ENCODE measurements at regions not wholly inside any gene's neighbourhood (a gene's known extent, or its start where the extent isn't known, plus 50 kb on each side); places are given as distances from the start of the nearest gene placed in this dataset.

DNA sequence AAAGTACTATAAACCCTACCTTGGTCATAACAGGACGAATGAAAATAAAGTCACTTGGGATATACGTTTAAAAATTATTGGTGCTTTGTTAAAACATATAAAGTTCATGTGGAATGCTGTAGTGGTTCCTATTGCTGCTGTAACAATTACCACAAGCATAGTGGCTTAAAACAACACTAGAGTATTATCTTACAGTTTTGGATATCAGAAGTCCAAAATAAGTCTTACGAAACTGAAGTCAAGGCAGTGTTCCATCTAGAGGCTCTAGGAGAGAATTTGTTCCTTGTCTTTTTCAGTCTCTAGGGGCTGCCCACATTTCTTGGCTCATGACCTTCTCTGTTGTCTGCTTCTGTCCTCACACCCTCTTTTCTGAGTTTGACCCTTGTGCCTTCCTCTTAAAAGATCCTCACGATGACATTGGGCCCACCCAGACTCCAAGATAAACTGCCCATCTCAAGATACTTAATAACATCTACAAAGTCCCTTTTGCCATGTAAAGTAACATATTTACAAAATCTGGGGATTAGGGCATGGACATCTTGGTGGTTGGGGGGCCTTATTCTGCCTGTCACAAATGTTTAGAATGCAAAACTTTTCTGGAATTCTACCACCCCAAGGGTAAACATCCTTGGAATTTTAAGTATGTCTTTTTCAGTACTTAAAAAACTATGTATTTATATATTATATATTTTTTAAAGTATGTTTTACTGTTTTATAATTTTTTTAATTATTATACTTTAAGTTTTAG, 178.1 kb downstream of the ETNK1 start:
- Mint-ChIP-seq H3K27ac (no peak overlapping the region), H3K4me1 (no peaks in the 10 kb centered on the region), H3K27me3 (peaks cover 0 to 6% of the 10 kb centered on the region in 2 donors), H3K4me3 (no peak overlapping the region), H3K36me3 (no peaks in the 10 kb centered on the region), H3K9me3 (no peaks in the 10 kb centered on the region)
- no peaks in the 10 kb centered on the region for H3K36me3 ChIP-seq (ENCODE audit: control insufficient read depth in 2 of 2, extremely low read depth in 1 of 2, insufficient read depth in 1 of 2, low read length in 1 of 2)
- H3K27ac ChIP-seq (ENCODE audit: low read length) = no peak overlapping the region
- ChIA-PET CTCF (no interaction called here), POLR2A (no interaction called here)
- H3K4me3 ChIP-seq (ENCODE audit: control insufficient read depth in 1 of 2, extremely low read depth in 1 of 2, low read length in 1 of 2) = no peak overlapping the region
- no peaks in the 10 kb centered on the region for H3K4me1 ChIP-seq (ENCODE audit: control insufficient read depth in 1 of 2, extremely low read depth in 1 of 2, insufficient read depth in 2 of 2, low read length in 2 of 2)
- WGBS (ENCODE audit: insufficient coverage) = no CpG with 5 or more reads among the region's 4 CpGs
- DNase-seq (no peak), ATAC-seq (replicated peaks in 1 of 4) (no peak)
- H3K9me3 ChIP-seq = no peaks in the 10 kb centered on the region
- H3K27me3 ChIP-seq (replicated peaks in 1 of 2; ENCODE audit: control insufficient read depth in 2 of 2, extremely low read depth in 1 of 2, insufficient read depth in 2 of 2, low read length in 1 of 2) = peaks cover 0 to 3% of the 10 kb centered on the region in 2 experiments

DNA sequence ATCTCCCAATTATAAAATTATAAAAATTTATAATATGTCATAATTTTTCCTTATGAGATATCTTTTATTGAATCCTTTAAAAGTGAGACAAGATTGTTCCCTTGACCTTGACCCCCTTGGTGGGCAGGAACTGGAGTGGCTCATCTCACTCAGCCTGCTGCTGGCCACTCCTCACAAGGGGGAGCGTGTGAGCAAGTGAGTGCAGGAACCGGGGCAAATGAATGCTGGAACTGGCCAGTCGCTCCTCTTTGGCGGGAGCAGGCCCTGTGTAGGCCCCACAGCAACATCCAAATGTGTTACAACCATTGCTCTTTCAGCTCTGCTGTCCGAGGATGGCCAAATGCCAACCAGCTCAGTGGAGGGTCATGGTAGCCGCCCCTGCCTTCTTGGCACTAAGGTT, 178.8 kb downstream of the ETNK1 start:
- no peak for ATAC-seq (replicated peaks in 1 of 4)
- ChIA-PET POLR2A (no interaction called here), CTCF (no interaction called here)
- no peak overlapping the region for H3K27ac Mint-ChIP-seq
- H3K27me3 Mint-ChIP-seq = peaks cover 0 to 7% of the 10 kb centered on the region in 2 donors
- no peaks in the 10 kb centered on the region for H3K4me1 ChIP-seq (ENCODE audit: control insufficient read depth in 1 of 2, extremely low read depth in 1 of 2, insufficient read depth in 2 of 2, low read length in 2 of 2)
- H3K27me3 ChIP-seq (replicated peaks in 1 of 2; ENCODE audit: control insufficient read depth in 2 of 2, extremely low read depth in 1 of 2, insufficient read depth in 2 of 2, low read length in 1 of 2) = peaks cover 0 to 3% of the 10 kb centered on the region in 2 experiments
- H3K36me3 ChIP-seq (ENCODE audit: control insufficient read depth in 2 of 2, extremely low read depth in 1 of 2, insufficient read depth in 1 of 2, low read length in 1 of 2) = no peaks in the 10 kb centered on the region
- 92% methylated on average over 6 of the region's 6 CpGs for WGBS (ENCODE audit: insufficient coverage)
- H3K4me3 Mint-ChIP-seq = no peak overlapping the region
- H3K27ac ChIP-seq (ENCODE audit: low read length) = no peak overlapping the region
- DNase-seq = no peak
- no peaks in the 10 kb centered on the region for H3K4me1 Mint-ChIP-seq
- no peak overlapping the region for H3K4me3 ChIP-seq (ENCODE audit: control insufficient read depth in 1 of 2, extremely low read depth in 1 of 2, low read length in 1 of 2)
- H3K9me3 ChIP-seq = no peaks in the 10 kb centered on the region
- no peaks in the 10 kb centered on the region for H3K9me3 Mint-ChIP-seq
- no peaks in the 10 kb centered on the region for H3K36me3 Mint-ChIP-seq

DNA sequence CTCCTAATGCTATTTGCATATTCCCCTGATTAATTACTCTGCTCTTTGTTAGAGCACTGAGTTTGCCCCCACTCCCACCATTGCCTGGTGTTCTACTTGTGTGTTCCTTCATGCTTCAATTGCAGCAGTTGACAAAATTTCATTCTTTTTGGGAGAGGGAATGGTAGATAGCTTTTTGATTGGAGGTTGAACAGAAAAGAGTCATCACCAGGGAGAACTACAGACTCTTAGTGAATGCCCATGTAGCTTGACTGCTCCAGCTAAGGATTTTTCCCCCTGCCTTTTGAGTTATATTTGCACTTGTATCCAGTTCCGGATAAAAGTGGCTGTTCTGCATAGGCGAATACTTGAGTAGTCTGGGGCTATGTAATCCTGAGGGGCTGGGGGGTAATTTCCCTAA, 183.9 kb downstream of the ETNK1 start:
- Mint-ChIP-seq H3K4me3 (no peak overlapping the region), H3K36me3 (no peaks in the 10 kb centered on the region), H3K27me3 (peaks cover 3 to 5% of the 10 kb centered on the region in 2 donors), H3K27ac (no peak overlapping the region), H3K9me3 (no peaks in the 10 kb centered on the region), H3K4me1 (no peaks in the 10 kb centered on the region)
- Histone ChIP-seq H3K27ac (ENCODE audit: low read length) (no peak overlapping the region), H3K4me3 (ENCODE audit: control insufficient read depth in 1 of 2, extremely low read depth in 1 of 2, low read length in 1 of 2) (no peak overlapping the region), H3K27me3 (replicated peaks in 1 of 2; ENCODE audit: control insufficient read depth in 2 of 2, extremely low read depth in 1 of 2, insufficient read depth in 2 of 2, low read length in 1 of 2) (peaks cover 0 to under 1% of the 10 kb centered on the region in 2 experiments), H3K4me1 (ENCODE audit: control insufficient read depth in 1 of 2, extremely low read depth in 1 of 2, insufficient read depth in 2 of 2, low read length in 2 of 2) (no peaks in the 10 kb centered on the region), H3K9me3 (no peaks in the 10 kb centered on the region), H3K36me3 (ENCODE audit: control insufficient read depth in 2 of 2, extremely low read depth in 1 of 2, insufficient read depth in 1 of 2, low read length in 1 of 2) (no peaks in the 10 kb centered on the region)
- CTCF ChIA-PET = no interaction called here
- WGBS (ENCODE audit: insufficient coverage) = 83% methylated on average over 1 of the region's 2 CpGs
- POLR2A ChIA-PET = no interaction called here
- DNase-seq (no peak), ATAC-seq (replicated peaks in 1 of 4) (no peak)

DNA sequence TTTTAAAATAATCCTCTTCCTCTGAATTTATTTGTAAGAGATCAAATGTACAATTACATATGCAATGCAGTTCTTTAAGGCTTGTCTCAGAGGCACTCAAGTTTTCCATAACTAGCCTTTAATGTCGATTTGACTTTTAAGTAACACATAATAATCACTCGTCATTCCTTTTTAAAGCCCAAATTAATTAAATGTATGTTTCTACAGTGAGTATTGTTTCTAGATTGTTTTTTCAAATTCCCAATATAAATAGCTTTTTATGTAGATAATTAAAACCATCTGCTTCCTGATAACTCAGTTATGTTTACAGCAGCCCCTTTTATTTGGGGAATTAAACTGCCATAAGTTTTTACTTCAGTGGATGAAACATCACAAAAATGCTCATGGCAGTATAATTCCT, 185.1 kb downstream of the ETNK1 start:
- no peak for ATAC-seq (replicated peaks in 1 of 4)

DNA sequence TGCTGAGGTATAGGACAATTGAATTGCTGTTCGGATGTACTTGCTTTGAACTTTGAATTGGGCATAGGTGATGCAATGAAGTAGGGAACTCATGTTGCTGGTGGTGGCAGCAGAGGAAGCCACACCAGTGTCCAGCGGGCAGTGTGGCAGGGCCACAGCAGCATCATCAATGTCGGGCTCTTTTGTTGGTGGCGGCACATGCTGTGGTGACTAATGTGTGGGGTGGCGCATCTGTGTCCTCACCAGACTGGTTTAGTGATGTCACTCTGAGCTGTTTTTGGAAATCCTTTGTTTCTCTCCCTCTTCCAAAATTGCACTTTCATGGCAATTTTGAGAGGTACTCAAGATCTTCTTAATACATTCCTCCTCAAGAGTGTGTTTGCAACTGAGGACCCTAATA, 187.6 kb downstream of the ETNK1 start:
- no peak overlapping the region for H3K27ac Mint-ChIP-seq

More for the DNA sequence above, 185.1 kb downstream of the ETNK1 start:
- ChIA-PET CTCF (no interaction called here), POLR2A (no interaction called here)
- H3K9me3 ChIP-seq = no peaks in the 10 kb centered on the region
- Mint-ChIP-seq H3K27ac (no peak overlapping the region), H3K27me3 (peaks cover 5 to 6% of the 10 kb centered on the region in 2 donors), H3K4me1 (no peaks in the 10 kb centered on the region), H3K36me3 (no peaks in the 10 kb centered on the region), H3K4me3 (no peak overlapping the region), H3K9me3 (no peaks in the 10 kb centered on the region)
- no peaks in the 10 kb centered on the region for H3K27me3 ChIP-seq (replicated peaks in 1 of 2; ENCODE audit: control insufficient read depth in 2 of 2, extremely low read depth in 1 of 2, insufficient read depth in 2 of 2, low read length in 1 of 2)
- no peak for DNase-seq
- H3K4me1 ChIP-seq (ENCODE audit: control insufficient read depth in 1 of 2, extremely low read depth in 1 of 2, insufficient read depth in 2 of 2, low read length in 2 of 2) = no peaks in the 10 kb centered on the region
- no peaks in the 10 kb centered on the region for H3K36me3 ChIP-seq (ENCODE audit: control insufficient read depth in 2 of 2, extremely low read depth in 1 of 2, insufficient read depth in 1 of 2, low read length in 1 of 2)
- WGBS (ENCODE audit: insufficient coverage) = no CpG with 5 or more reads among the region's 2 CpGs
- H3K4me3 ChIP-seq (ENCODE audit: control insufficient read depth in 1 of 2, extremely low read depth in 1 of 2, low read length in 1 of 2) = no peak overlapping the region
- no peak overlapping the region for H3K27ac ChIP-seq (ENCODE audit: low read length)

DNA sequence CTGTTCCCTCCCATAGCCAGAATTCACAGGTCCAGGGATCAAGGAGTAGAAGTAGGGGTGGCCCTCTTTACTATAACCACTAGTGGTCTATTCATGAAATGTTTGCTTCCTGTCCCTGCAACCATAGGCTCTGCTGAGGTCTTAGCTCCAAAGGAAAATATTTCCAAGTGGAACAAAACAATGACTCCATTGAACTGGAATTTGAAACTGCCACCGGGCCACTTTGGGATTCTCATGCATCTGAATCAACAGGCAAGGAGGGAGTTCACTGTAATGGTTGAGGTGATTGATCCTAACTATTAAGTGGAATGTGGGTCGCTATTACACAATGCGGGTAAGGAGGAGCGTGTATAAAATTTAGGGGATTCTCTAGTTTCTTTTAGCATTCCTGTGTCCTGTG, 197.0 kb downstream of the ETNK1 start:
- DNase-seq (no peak), ATAC-seq (replicated peaks in 1 of 4) (no peak)
- Histone ChIP-seq H3K27ac (ENCODE audit: low read length) (no peak overlapping the region), H3K27me3 (replicated peaks in 1 of 2; ENCODE audit: control insufficient read depth in 2 of 2, extremely low read depth in 1 of 2, insufficient read depth in 2 of 2, low read length in 1 of 2) (no peaks in the 10 kb centered on the region), H3K9me3 (no peaks in the 10 kb centered on the region), H3K4me3 (ENCODE audit: control insufficient read depth in 1 of 2, extremely low read depth in 1 of 2, low read length in 1 of 2) (no peak overlapping the region), H3K4me1 (ENCODE audit: control insufficient read depth in 1 of 2, extremely low read depth in 1 of 2, insufficient read depth in 2 of 2, low read length in 2 of 2) (no peaks in the 10 kb centered on the region), H3K36me3 (ENCODE audit: control insufficient read depth in 2 of 2, extremely low read depth in 1 of 2, insufficient read depth in 1 of 2, low read length in 1 of 2) (no peaks in the 10 kb centered on the region)
- H3K36me3 Mint-ChIP-seq = no peaks in the 10 kb centered on the region
- H3K27ac Mint-ChIP-seq = no peak overlapping the region
- H3K9me3 Mint-ChIP-seq = peaks cover 0 to 12% (median 2%) of the 10 kb centered on the region in 3 donors
- WGBS (ENCODE audit: insufficient coverage) = 97% methylated on average over 4 of the region's 4 CpGs
- H3K4me1 Mint-ChIP-seq = no peaks in the 10 kb centered on the region
- POLR2A ChIA-PET = no interaction called here
- CTCF ChIA-PET = no interaction called here
- peaks cover 0 to 2% of the 10 kb centered on the region in 2 donors for H3K27me3 Mint-ChIP-seq
- no peak overlapping the region for H3K4me3 Mint-ChIP-seq

More for the DNA sequence above, 187.6 kb downstream of the ETNK1 start:
- ATAC-seq (replicated peaks in 1 of 4) (no peak), DNase-seq (no peak)
- Histone ChIP-seq H3K27me3 (replicated peaks in 1 of 2; ENCODE audit: control insufficient read depth in 2 of 2, extremely low read depth in 1 of 2, insufficient read depth in 2 of 2, low read length in 1 of 2) (no peaks in the 10 kb centered on the region), H3K4me3 (ENCODE audit: control insufficient read depth in 1 of 2, extremely low read depth in 1 of 2, low read length in 1 of 2) (no peak overlapping the region), H3K4me1 (ENCODE audit: control insufficient read depth in 1 of 2, extremely low read depth in 1 of 2, insufficient read depth in 2 of 2, low read length in 2 of 2) (no peaks in the 10 kb centered on the region), H3K27ac (ENCODE audit: low read length) (no peak overlapping the region), H3K36me3 (ENCODE audit: control insufficient read depth in 2 of 2, extremely low read depth in 1 of 2, insufficient read depth in 1 of 2, low read length in 1 of 2) (no peaks in the 10 kb centered on the region), H3K9me3 (no peaks in the 10 kb centered on the region)
- WGBS (ENCODE audit: insufficient coverage) = 78% methylated on average over 3 of the region's 5 CpGs
- H3K9me3 Mint-ChIP-seq = no peaks in the 10 kb centered on the region
- no peaks in the 10 kb centered on the region for H3K36me3 Mint-ChIP-seq
- CTCF ChIA-PET = interaction anchor here in 1 of 2 donors (0.5 kb wide), 1 partner anchor 393 kb away, joined by 3 read pairs; no protein-coding TSS in a partner anchor
- H3K4me3 Mint-ChIP-seq = no peak overlapping the region
- H3K4me1 Mint-ChIP-seq = no peaks in the 10 kb centered on the region
- POLR2A ChIA-PET = no interaction called here
- peaks cover 5 to 6% of the 10 kb centered on the region in 2 donors for H3K27me3 Mint-ChIP-seq

All from T-cell (primary cell).